ENCODE measurements at regions not wholly inside any gene's neighbourhood (a gene's known extent, or its start where the extent isn't known, plus 50 kb on each side); places are given as distances from the start of the nearest gene placed in this dataset.

DNA sequence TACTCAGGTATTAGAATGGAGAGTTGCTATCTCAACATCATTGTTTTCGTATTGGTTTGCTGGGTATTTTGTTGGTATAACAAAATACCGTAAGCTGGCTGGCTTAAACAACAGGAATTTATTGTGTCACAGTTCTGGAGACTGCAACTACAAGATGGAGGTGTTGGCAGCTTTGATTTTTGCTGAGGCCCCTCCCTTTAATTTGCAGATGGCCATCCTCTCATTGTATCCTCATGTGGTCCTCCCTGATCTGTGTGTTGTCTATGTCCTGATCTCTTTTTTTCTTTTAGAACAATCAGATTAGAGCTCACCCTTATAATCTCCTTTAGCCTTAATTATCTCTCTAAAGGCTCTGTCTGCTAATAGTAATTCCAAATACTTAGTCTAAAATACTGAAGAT, 299.8 kb upstream of the GOLIM4 start:
- TF ChIP-seq CTCF (conservative IDR thresholded peaks at IDR 0.05; ENCODE audit: control insufficient read depth, insufficient read depth, low read depth, low read length): no peak
- H3K4me3 ChIP-seq (ENCODE audit: control insufficient read depth, low read depth, low read length): no peak overlapping the region
- DNase-seq (ENCODE audit: low read depth): no peak

DNA sequence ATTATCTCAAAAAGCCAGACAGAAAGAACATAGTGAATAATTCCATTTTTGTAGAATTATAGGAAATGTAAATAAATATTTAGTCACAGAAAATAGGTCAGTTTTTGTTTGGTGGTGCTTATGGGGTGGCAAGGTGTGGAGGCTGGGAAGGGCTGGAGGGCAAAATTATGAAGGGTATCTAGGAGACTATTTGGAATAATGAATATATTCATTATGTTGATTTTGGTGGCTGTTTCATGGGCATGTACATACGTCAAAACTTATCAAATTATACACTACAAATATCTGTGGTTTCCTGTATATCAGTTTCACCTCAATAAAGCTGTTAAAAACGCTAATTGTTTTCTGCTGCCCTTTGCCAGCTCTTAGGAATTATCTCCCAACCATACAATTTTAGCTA, 298.7 kb upstream of the GOLIM4 start:
- H3K4me3 ChIP-seq (ENCODE audit: control insufficient read depth, low read depth, low read length): no peak overlapping the region
- no peak for TF ChIP-seq CTCF (conservative IDR thresholded peaks at IDR 0.05; ENCODE audit: control insufficient read depth, insufficient read depth, low read depth, low read length)
- no peak for DNase-seq (ENCODE audit: low read depth)

GRCh38 chr3:168386301-168386700, 290.6 kb upstream of the GOLIM4 start:
- no peak overlapping the region for H3K4me3 ChIP-seq (ENCODE audit: control insufficient read depth, low read depth, low read length)
- no peak for TF ChIP-seq CTCF (conservative IDR thresholded peaks at IDR 0.05; ENCODE audit: control insufficient read depth, insufficient read depth, low read depth, low read length)
- DNase-seq (ENCODE audit: low read depth): no peak

GRCh38 chr3:168384990-168385389, 289.3 kb upstream of the GOLIM4 start:
- DNase-seq (ENCODE audit: low read depth): no peak
- no peak for TF ChIP-seq CTCF (conservative IDR thresholded peaks at IDR 0.05; ENCODE audit: control insufficient read depth, insufficient read depth, low read depth, low read length)
- H3K4me3 ChIP-seq (ENCODE audit: control insufficient read depth, low read depth, low read length): no peak overlapping the region

DNA sequence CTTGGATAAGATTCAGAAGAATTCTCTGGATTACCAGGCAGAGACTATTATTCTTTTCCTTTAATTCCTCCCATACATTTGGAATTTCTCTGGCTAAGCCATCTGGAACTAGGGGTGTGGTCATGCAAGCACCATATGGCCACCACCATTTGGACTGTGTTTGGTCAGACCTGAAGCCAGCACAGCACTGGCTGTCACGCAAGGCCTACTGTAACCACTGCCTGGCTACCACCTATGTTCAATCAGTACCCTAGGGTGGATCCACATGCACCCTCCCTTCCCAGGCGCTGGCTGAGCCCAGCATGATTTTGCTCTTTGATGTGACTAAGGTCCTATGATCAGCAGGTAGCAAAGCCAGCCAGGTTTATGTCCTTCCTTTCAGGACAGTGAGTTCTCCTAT, 287.8 kb upstream of the GOLIM4 start:
- H3K4me3 ChIP-seq (ENCODE audit: control insufficient read depth, low read depth, low read length): no peak overlapping the region
- no peak for TF ChIP-seq CTCF (conservative IDR thresholded peaks at IDR 0.05; ENCODE audit: control insufficient read depth, insufficient read depth, low read depth, low read length)

DNA sequence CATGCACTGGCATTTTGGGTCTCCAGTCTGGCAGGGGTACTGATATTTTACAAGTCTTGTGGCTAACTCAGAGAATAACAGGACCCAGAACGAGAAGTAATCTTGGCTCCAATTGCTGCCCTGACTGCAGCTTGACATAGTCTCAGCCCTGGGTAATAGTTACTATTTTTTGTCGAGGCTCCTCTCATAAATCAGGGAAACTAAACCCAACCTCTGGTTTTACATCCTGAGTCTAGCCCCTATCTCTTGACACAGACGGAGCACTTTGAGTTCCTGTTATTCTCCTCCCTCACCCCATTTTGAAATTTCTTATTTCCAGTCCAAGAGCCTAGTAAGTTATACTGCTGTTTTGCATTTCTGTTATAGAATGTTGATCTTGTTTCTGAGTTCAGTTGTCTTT, 276.1 kb upstream of the GOLIM4 start:
- H3K4me3 ChIP-seq (ENCODE audit: control insufficient read depth, low read depth, low read length): no peak overlapping the region
- DNase-seq (ENCODE audit: low read depth): no peak
- no peak for TF ChIP-seq CTCF (conservative IDR thresholded peaks at IDR 0.05; ENCODE audit: control insufficient read depth, insufficient read depth, low read depth, low read length)

More for the DNA sequence above, 287.8 kb upstream of the GOLIM4 start:
- DNase-seq (ENCODE audit: low read depth): no peak

DNA sequence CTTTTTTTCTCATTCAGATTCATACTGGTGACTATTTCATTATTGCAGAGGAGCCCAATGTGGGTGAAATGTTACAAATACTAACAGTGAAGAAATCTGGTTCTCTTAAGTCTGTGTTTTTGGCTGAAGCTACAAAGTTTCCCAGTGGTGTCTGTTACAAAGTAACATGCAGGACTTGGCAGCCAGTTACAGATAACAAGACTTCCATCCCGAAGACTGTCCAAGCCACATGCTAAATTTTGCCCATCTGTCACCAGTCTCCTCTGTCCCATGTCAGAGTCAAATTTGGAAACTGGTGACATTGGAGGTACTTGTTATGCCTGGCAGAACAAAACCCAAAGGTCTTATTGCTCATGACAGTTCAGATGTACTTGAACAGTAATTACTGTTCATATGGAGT, 269.2 kb upstream of the GOLIM4 start:
- no peak for DNase-seq (ENCODE audit: low read depth)
- no peak for TF ChIP-seq CTCF (conservative IDR thresholded peaks at IDR 0.05; ENCODE audit: control insufficient read depth, insufficient read depth, low read depth, low read length)
- no peak overlapping the region for H3K4me3 ChIP-seq (ENCODE audit: control insufficient read depth, low read depth, low read length)

All from fibroblast of mammary gland (primary cell).